ENCODE measurements at regions not wholly inside any gene's neighbourhood (a gene's known extent, or its start where the extent isn't known, plus 50 kb on each side); places are given as distances from the start of the nearest gene placed in this dataset.

- DNase-seq (ENCODE audit: low read depth): no peak
- no peak for TF ChIP-seq CTCF (conservative IDR thresholded peaks at IDR 0.05; ENCODE audit: low read depth, low read length)
- H3K4me3 ChIP-seq (ENCODE audit: low read depth, low read length): no peak overlapping the region
These were observed 106.8 kb downstream of the TOMM20 start for GRCh38 chr1:235021815-235022214.

GRCh38 chr1:235021321-235021720 is 107.3 kb downstream of the TOMM20 start:
- TF ChIP-seq CTCF (conservative IDR thresholded peaks at IDR 0.05; ENCODE audit: low read depth, low read length): no peak
- no peak overlapping the region for H3K4me3 ChIP-seq (ENCODE audit: low read depth, low read length)

GRCh38 chr1:235019961-235020360 is 108.7 kb downstream of the TOMM20 start:
- DNase-seq (ENCODE audit: low read depth): no peak
- no peak overlapping the region for H3K4me3 ChIP-seq (ENCODE audit: low read depth, low read length)
- no peak for TF ChIP-seq CTCF (conservative IDR thresholded peaks at IDR 0.05; ENCODE audit: low read depth, low read length)

More at GRCh38 chr1:235021321-235021720, 107.3 kb downstream of the TOMM20 start:
- DNase-seq (ENCODE audit: low read depth): no peak

- H3K4me3 ChIP-seq (ENCODE audit: low read depth, low read length): no peak overlapping the region
- DNase-seq (ENCODE audit: low read depth): no peak
- no peak for TF ChIP-seq CTCF (conservative IDR thresholded peaks at IDR 0.05; ENCODE audit: low read depth, low read length)
These were observed 109.2 kb downstream of the TOMM20 start for GRCh38 chr1:235019471-235019870.

GRCh38 chr1:235018720-235019444 is 109.8 kb downstream of the TOMM20 start:
- DNase-seq (ENCODE audit: low read depth): no peak
- TF ChIP-seq CTCF (conservative IDR thresholded peaks at IDR 0.05; ENCODE audit: low read depth, low read length): no peak
- H3K4me3 ChIP-seq (ENCODE audit: low read depth, low read length): no peak overlapping the region

GRCh38 chr1:235018161-235018560 is 110.5 kb downstream of the TOMM20 start:
- peak; percentile 61 for DNase-seq (ENCODE audit: low read depth)
- no peak overlapping the region for H3K4me3 ChIP-seq (ENCODE audit: low read depth, low read length)
- TF ChIP-seq CTCF (conservative IDR thresholded peaks at IDR 0.05; ENCODE audit: low read depth, low read length): no peak

GRCh38 chr1:235017719-235018118 is 110.9 kb downstream of the TOMM20 start:
- no peak for TF ChIP-seq CTCF (conservative IDR thresholded peaks at IDR 0.05; ENCODE audit: low read depth, low read length)
- no peak overlapping the region for H3K4me3 ChIP-seq (ENCODE audit: low read depth, low read length)
- DNase-seq (ENCODE audit: low read depth): no peak

Data from epithelial cell of proximal tubule (primary cell).